IgD-negative memory B cell (primary cell): ENCODE measurements at regions not wholly inside any gene's neighbourhood (a gene's known extent, or its start where the extent isn't known, plus 50 kb on each side); places are given as distances from the start of the nearest gene placed in this dataset.

Source experiments
- H3K27ac Mint-ChIP-seq, 3 donors: one replicate each; pipeline ENCODE4 v1.8.0; 2020 to 2022; ENCODE audit warnings: mild to moderate bottlenecking in 3 of 3, mixed read lengths in 3 of 3, moderate library complexity in 1 of 3
- H3K27me3 Mint-ChIP-seq: one replicate; pipeline ENCODE4 v1.8.0; 2021; ENCODE audit warnings: mixed read lengths
- H3K36me3 Mint-ChIP-seq: one replicate; pipeline ENCODE4 v1.8.0; 2020; ENCODE audit warnings: mild to moderate bottlenecking, mixed read lengths
- H3K4me1 Mint-ChIP-seq, 3 donors: one replicate each; pipeline ENCODE4 v1.8.0; 2020 to 2022; ENCODE audit warnings: mixed read lengths in 3 of 3, mild to moderate bottlenecking in 1 of 3
- H3K4me3 Mint-ChIP-seq, 4 donors: one replicate each; pipeline ENCODE4 v1.8.0; 2020 to 2022; ENCODE audit warnings: mild to moderate bottlenecking in 4 of 4, mixed read lengths in 4 of 4, moderate library complexity in 3 of 4
- H3K9me3 Mint-ChIP-seq, 3 donors: one replicate each; pipeline ENCODE4 v1.8.0; 2020 to 2021; ENCODE audit warnings: mixed read lengths in 3 of 3, mild to moderate bottlenecking in 1 of 3

DNA sequence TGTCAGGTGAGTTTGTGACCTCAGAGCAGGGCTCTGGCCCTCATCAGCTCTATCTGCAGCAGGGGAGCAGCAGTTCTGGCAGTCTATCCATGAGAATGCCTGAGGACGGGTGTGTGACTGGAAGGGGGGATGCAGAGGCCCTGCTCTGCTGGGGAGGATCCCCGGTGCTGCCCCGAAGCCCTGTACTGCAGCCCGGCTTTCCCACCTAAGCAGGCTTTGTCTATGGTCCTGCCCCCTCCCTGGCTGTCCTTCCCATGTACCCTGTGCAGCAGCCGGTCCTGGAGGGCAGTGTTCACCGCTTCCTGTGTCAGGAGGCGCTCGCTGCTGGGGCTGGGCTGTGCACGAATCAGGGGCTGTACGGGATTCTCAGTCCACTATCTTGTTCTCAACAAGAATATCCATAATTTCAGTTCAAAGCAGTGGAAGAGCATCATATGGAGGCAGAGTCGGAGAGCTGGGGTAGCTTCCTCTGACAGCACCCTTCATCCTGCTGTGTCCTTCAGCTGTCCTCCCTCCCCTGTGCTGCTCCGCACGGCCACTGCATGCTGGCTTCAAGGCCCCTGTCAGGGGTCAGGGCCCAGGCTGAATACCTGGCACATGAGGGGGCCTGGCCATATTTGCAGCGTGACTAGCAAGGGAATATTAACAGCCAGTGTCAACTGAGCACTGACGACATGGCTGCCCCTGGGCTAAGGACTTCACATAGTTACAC lies 125.2 kb downstream of the CTTN start:
- no peak overlapping the region for H3K4me3 Mint-ChIP-seq
- no peaks in the 10 kb centered on the region for H3K36me3 Mint-ChIP-seq
- H3K27me3 Mint-ChIP-seq: peaks cover 21% of the 10 kb centered on the region
- H3K9me3 Mint-ChIP-seq: no peaks in the 10 kb centered on the region
- H3K4me1 Mint-ChIP-seq: peaks cover 0 to 4% (median 2%) of the 10 kb centered on the region in 3 donors
- H3K27ac Mint-ChIP-seq: no peak overlapping the region

GRCh38 chr11:70524096-70524922 lies 126.0 kb downstream of the CTTN start:
- peaks cover 21% of the 10 kb centered on the region for H3K27me3 Mint-ChIP-seq
- no peaks in the 10 kb centered on the region for H3K9me3 Mint-ChIP-seq
- peaks cover 0 to 4% (median 2%) of the 10 kb centered on the region in 3 donors for H3K4me1 Mint-ChIP-seq
- no peaks in the 10 kb centered on the region for H3K36me3 Mint-ChIP-seq
- H3K27ac Mint-ChIP-seq: peak overlapping the region in 1 of 3 donors; percentile 25
- no peak overlapping the region for H3K4me3 Mint-ChIP-seq

- peaks cover 21% of the 10 kb centered on the region for H3K27me3 Mint-ChIP-seq
- peak overlapping the region in 1 of 3 donors; percentile 25 for H3K27ac Mint-ChIP-seq
- H3K9me3 Mint-ChIP-seq: peaks cover 3 to 4% (median 4%) of the 10 kb centered on the region in 3 donors
- no peak overlapping the region for H3K4me3 Mint-ChIP-seq
- peaks cover 0 to 4% (median 2%) of the 10 kb centered on the region in 3 donors for H3K4me1 Mint-ChIP-seq
- no peaks in the 10 kb centered on the region for H3K36me3 Mint-ChIP-seq
Observed at GRCh38 chr11:70525006-70525405, 126.7 kb downstream of the CTTN start.

DNA sequence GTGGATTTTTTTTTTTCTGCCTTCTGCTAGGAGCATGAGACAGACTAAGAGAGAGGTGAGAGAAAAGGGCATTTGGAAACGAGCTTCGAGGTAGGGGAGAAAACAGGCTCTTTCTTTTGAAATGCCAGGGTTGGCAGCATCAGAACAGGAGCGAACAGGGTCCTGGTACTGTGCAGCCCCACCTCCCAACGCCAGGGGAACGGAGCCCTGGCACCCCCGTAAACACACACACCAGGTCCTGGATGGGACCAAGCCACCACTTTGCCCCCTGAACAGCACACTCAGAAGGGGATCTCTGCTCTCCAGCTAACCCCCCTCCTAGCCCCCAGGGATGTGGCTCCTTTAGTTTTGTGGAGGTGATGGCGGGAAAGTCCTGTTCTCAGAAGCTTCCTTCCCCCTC lies 127.1 kb downstream of the CTTN start:
- Mint-ChIP-seq H3K4me3 (no peak overlapping the region), H3K27ac (no peak overlapping the region), H3K9me3 (peaks cover 3 to 4% (median 4%) of the 10 kb centered on the region in 3 donors), H3K4me1 (peaks cover 0 to 4% (median 2%) of the 10 kb centered on the region in 3 donors), H3K27me3 (peaks cover 21% of the 10 kb centered on the region), H3K36me3 (no peaks in the 10 kb centered on the region)

GRCh38 chr11:70526116-70527045 lies 128.1 kb downstream of the CTTN start:
- Mint-ChIP-seq H3K27me3 (peaks cover 18% of the 10 kb centered on the region), H3K4me3 (no peak overlapping the region), H3K9me3 (peaks cover 3 to 6% (median 4%) of the 10 kb centered on the region in 3 donors), H3K27ac (no peak overlapping the region), H3K4me1 (peaks cover 0 to 4% (median 0%) of the 10 kb centered on the region in 3 donors), H3K36me3 (no peaks in the 10 kb centered on the region)

GRCh38 chr11:70527046-70527395 lies 128.7 kb downstream of the CTTN start:
- H3K27ac Mint-ChIP-seq: no peak overlapping the region
- peaks cover 0 to 4% (median 0%) of the 10 kb centered on the region in 3 donors for H3K4me1 Mint-ChIP-seq
- H3K27me3 Mint-ChIP-seq: peaks cover 18% of the 10 kb centered on the region
- H3K9me3 Mint-ChIP-seq: peaks cover 3 to 6% (median 4%) of the 10 kb centered on the region in 3 donors
- H3K36me3 Mint-ChIP-seq: no peaks in the 10 kb centered on the region
- H3K4me3 Mint-ChIP-seq: no peak overlapping the region

- Mint-ChIP-seq H3K4me1 (peaks cover 0 to 4% (median 0%) of the 10 kb centered on the region in 3 donors), H3K27ac (no peak overlapping the region), H3K27me3 (peaks cover 15% of the 10 kb centered on the region), H3K36me3 (no peaks in the 10 kb centered on the region), H3K9me3 (peaks cover 3 to 6% (median 4%) of the 10 kb centered on the region in 3 donors), H3K4me3 (no peak overlapping the region)
Observed at GRCh38 chr11:70527429-70528045, 129.2 kb downstream of the CTTN start.

- peaks cover 14% of the 10 kb centered on the region for H3K27me3 Mint-ChIP-seq
- H3K4me3 Mint-ChIP-seq: no peak overlapping the region
- peaks cover 3 to 6% (median 4%) of the 10 kb centered on the region in 3 donors for H3K9me3 Mint-ChIP-seq
- no peaks in the 10 kb centered on the region for H3K36me3 Mint-ChIP-seq
- no peak overlapping the region for H3K27ac Mint-ChIP-seq
- H3K4me1 Mint-ChIP-seq: peaks cover 0 to 4% (median 0%) of the 10 kb centered on the region in 3 donors
Observed at GRCh38 chr11:70528046-70528793, 129.9 kb downstream of the CTTN start.

- Mint-ChIP-seq H3K36me3 (no peaks in the 10 kb centered on the region), H3K4me3 (no peak overlapping the region), H3K27me3 (peaks cover 10% of the 10 kb centered on the region), H3K27ac (no peak overlapping the region), H3K9me3 (peaks cover 5 to 10% (median 6%) of the 10 kb centered on the region in 3 donors), H3K4me1 (peaks cover 0 to 4% (median 0%) of the 10 kb centered on the region in 3 donors)
Observed at GRCh38 chr11:70528794-70529580, 130.7 kb downstream of the CTTN start.

DNA sequence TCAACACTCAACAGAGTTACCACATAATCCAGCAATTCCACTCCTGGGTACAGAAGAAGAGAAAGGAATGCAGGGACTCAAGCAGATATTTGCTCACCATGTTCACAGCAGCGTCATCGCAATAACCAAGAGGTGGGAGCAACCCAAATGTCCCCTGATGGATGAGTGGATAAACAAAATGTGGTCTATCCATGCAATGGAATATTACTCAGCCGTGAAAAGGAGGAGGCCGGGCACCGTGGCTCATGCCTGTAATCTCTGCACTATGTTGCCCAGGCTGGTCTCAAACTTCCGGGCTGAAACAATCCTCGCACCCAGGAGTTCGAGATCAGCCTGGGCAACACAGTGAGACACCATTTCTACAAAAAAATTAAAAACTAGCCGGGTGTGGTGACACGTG lies 131.7 kb downstream of the CTTN start:
- Mint-ChIP-seq H3K27ac (no peak overlapping the region), H3K4me3 (no peak overlapping the region), H3K9me3 (peaks cover 7 to 12% (median 11%) of the 10 kb centered on the region in 3 donors), H3K4me1 (no peaks in the 10 kb centered on the region), H3K27me3 (peaks cover 3% of the 10 kb centered on the region), H3K36me3 (no peaks in the 10 kb centered on the region)

DNA sequence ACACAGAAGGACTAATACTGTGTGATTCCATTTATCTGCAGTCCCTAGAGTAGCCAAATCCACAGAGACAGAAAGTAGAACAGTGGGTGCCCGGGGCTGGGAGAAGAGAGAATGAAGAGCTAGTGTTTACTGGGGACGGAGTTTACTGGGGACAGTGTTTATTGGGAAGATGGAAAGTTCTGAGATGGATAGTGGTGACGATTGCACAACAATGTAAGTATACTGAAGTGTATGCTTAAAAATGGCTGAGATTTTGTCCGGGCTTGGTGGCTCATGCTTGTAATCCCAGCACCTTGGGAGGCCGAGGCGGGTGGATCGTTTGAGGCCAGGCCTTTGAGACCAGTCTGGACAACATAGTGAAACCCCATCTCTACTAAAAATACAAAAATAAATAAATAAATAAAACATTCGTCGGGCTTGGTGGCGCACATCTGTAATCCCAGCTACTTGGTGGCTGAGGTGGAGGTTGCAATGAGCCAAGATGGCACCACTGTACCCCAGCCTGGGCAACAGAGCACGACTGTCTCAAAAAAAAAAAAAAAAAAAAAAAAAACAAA lies 132.4 kb downstream of the CTTN start:
- Mint-ChIP-seq H3K9me3 (peaks cover 11 to 15% (median 11%) of the 10 kb centered on the region in 3 donors), H3K4me3 (no peak overlapping the region), H3K27ac (no peak overlapping the region), H3K4me1 (no peaks in the 10 kb centered on the region), H3K36me3 (no peaks in the 10 kb centered on the region), H3K27me3 (peaks cover 3% of the 10 kb centered on the region)

DNA sequence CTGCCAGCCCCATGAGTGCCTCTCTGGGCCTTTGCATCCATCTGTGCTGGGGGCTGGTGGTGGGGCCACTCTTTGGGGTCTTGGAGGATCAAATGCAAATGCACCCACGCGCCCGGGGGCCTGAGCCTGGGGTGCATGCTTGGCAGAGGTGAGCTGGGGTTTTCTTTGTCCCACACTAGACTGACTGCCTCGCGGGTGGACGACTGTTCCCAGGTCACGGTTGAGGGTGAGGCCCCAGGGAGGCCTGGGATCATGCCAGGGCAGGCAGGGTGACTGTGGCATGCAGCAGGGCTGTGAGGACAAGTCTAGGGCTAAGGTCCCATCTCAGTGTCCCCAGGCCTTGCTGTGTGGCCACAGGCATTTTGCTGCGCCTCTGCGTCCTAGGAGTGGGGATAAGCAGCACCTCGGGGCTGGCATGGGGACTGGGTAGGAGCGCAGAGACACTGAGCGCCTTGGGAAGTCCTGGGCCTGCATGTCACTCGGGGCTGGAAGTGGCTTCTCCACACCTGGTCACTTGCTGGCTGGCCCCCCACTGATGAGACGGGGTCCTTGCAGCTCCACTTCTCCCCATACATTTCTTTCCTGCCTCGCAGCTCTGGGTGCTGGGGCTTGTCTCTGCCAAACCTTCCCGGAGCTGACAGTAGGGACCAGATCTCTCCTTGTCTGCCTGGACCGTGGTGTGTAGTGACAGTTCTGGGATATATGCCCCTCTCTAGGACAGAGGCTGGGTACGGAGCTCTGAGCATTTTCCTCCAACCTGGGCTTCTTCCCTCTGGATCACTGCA lies 133.1 kb downstream of the CTTN start:
- peaks cover 11 to 15% (median 11%) of the 10 kb centered on the region in 3 donors for H3K9me3 Mint-ChIP-seq
- H3K27me3 Mint-ChIP-seq: no peaks in the 10 kb centered on the region
- H3K36me3 Mint-ChIP-seq: no peaks in the 10 kb centered on the region
- no peak overlapping the region for H3K4me3 Mint-ChIP-seq
- no peaks in the 10 kb centered on the region for H3K4me1 Mint-ChIP-seq
- no peak overlapping the region for H3K27ac Mint-ChIP-seq
